Activated T-cell treated with anti-CD3 and anti-CD28 coated beads, Interleukin-2, amount 50 U/mL, for 24 hours (primary cell): ENCODE measurements at regions not wholly inside any gene's neighbourhood (a gene's known extent, or its start where the extent isn't known, plus 50 kb on each side); places are given as distances from the start of the nearest gene placed in this dataset.

Source experiments
- DNase-seq: peaks from one replicate; pipeline ENCODE4 v3.0.0-alpha.2; 2020
- H3K27ac Mint-ChIP-seq: 2 replicates; pipeline ENCODE4 v1.8.0; 2020; ENCODE audit warnings: mild to moderate bottlenecking, mixed read lengths
- H3K27me3 Mint-ChIP-seq: 2 replicates; pipeline ENCODE4 v1.8.0; 2020; ENCODE audit warnings: mixed read lengths
- H3K36me3 Mint-ChIP-seq: 2 replicates; pipeline ENCODE4 v1.8.0; 2020; ENCODE audit warnings: low read depth, mixed read lengths
- H3K4me1 Mint-ChIP-seq: 2 replicates; pipeline ENCODE4 v1.8.0; 2020; ENCODE audit warnings: low read depth, mixed read lengths
- H3K4me3 Mint-ChIP-seq: 2 replicates; pipeline ENCODE4 v1.8.0; 2020; ENCODE audit warnings: mild to moderate bottlenecking, moderate library complexity, mixed read lengths
- H3K9me3 Mint-ChIP-seq: 2 replicates; pipeline ENCODE4 v1.8.0; 2020; ENCODE audit warnings: mixed read lengths

DNA sequence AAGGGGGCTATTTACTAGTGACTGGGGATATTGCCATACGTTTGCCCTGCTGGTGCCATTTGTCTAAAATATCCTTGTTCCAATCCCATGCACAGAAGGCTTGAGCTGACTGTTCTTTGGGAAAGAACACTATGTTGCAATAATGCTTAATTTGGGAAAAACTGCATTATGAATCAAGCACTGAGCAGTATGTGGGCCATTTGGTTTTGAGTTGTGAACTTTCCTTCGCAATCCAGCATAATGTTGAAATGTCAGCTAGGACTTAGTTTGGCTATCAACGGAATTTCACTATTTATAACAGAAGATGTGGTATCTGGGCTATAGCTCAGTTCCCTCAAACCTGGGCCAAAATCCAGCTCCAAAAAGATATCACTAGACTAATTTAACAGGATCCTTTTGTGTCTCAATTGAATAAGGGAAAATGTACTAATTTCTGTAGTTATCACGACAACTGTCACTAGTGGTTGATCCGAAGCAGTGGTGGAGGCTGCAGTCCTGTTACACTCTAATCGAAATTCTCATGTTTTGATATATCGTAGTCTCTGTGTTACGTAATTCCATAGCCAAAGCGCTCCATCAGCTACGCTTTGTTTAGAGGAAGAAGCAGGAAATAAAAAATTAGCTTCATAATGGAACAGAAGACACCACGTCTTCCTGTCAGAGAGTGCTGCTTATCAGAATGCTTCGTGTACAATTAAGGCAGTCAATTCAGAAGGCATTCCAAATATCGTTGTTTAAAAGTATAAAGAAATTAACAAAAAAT lies 686.8 kb upstream of the SALL3 start:
- no peak overlapping the region for H3K4me3 Mint-ChIP-seq
- no peak for DNase-seq
- H3K27me3 Mint-ChIP-seq: peaks cover 6% of the 10 kb centered on the region
- no peaks in the 10 kb centered on the region for H3K36me3 Mint-ChIP-seq
- no peaks in the 10 kb centered on the region for H3K4me1 Mint-ChIP-seq
- no peak overlapping the region for H3K27ac Mint-ChIP-seq
- H3K9me3 Mint-ChIP-seq: peaks cover 3% of the 10 kb centered on the region

DNA sequence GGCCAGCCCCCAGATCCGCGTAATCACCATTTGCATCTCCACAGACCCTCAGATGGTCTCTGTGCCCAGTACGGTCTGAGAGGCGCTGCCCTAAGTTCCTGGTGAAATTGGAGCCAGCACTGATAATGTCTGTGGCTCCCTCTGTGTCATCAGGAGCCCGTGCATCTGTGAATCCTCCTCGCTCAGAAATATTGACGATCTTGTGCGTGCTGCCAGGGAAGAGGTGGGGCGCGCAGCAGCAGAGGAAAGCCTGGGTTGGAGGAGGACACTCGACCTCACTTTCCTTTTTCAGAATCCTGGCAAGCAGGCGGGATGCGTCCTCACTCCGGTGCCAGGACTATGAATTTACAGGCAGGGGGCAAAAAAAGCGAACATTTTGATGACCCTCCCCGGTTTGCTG lies 686.1 kb upstream of the SALL3 start:
- DNase-seq: no peak
- H3K36me3 Mint-ChIP-seq: no peaks in the 10 kb centered on the region
- peaks cover 6% of the 10 kb centered on the region for H3K27me3 Mint-ChIP-seq
- no peak overlapping the region for H3K4me3 Mint-ChIP-seq
- no peaks in the 10 kb centered on the region for H3K4me1 Mint-ChIP-seq
- H3K27ac Mint-ChIP-seq: no peak overlapping the region
- H3K9me3 Mint-ChIP-seq: peaks cover 3% of the 10 kb centered on the region

DNA sequence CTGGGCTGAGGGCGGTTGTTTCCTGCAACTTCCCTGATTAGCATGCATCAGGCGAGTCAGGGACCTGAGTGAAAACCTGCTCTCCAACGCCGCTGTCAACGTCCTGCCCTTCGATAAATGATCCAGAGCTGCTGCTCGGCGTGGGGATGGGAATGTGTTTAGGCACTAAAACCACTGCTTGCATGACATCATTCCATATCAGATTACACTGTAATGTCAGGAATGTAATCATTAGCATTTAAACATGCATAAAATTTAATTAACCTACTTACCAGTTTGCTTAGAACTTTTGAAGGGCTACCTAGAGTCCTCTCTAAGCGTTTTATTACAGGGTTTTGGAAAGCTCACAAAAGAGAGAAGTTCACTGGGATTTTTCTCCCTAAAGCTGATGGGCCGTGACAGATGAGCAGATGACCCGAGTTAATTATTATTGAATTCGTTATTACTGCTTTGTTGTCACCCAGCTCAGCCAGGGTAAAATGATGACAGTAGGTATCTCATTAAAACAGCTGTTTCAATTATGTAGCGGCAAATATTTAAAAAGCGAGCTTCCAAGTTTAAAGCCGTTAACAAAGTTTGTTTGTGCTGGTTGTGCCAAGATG lies 685.6 kb upstream of the SALL3 start:
- Mint-ChIP-seq H3K27ac (no peak overlapping the region), H3K4me1 (no peaks in the 10 kb centered on the region), H3K9me3 (peaks cover 3% of the 10 kb centered on the region), H3K36me3 (no peaks in the 10 kb centered on the region), H3K27me3 (peaks cover 6% of the 10 kb centered on the region), H3K4me3 (no peak overlapping the region)
- no peak for DNase-seq

- Mint-ChIP-seq H3K9me3 (peaks cover 2% of the 10 kb centered on the region), H3K27ac (no peak overlapping the region), H3K4me3 (no peak overlapping the region), H3K36me3 (no peaks in the 10 kb centered on the region), H3K27me3 (peaks cover 6% of the 10 kb centered on the region), H3K4me1 (no peaks in the 10 kb centered on the region)
- no peak for DNase-seq
Measured at GRCh38 chr18:78295262-78295661, 684.4 kb upstream of the SALL3 start.

- no peak for DNase-seq
- no peaks in the 10 kb centered on the region for H3K36me3 Mint-ChIP-seq
- H3K9me3 Mint-ChIP-seq: no peaks in the 10 kb centered on the region
- no peak overlapping the region for H3K4me3 Mint-ChIP-seq
- peaks cover 6% of the 10 kb centered on the region for H3K27me3 Mint-ChIP-seq
- H3K4me1 Mint-ChIP-seq: no peaks in the 10 kb centered on the region
- H3K27ac Mint-ChIP-seq: no peak overlapping the region
Measured at GRCh38 chr18:78296166-78296565, 683.5 kb upstream of the SALL3 start.

- H3K4me3 Mint-ChIP-seq: no peak overlapping the region
- no peaks in the 10 kb centered on the region for H3K36me3 Mint-ChIP-seq
- DNase-seq: no peak
- H3K4me1 Mint-ChIP-seq: no peaks in the 10 kb centered on the region
- H3K27ac Mint-ChIP-seq: no peak overlapping the region
- H3K27me3 Mint-ChIP-seq: peaks cover 4% of the 10 kb centered on the region
- H3K9me3 Mint-ChIP-seq: no peaks in the 10 kb centered on the region
Measured at GRCh38 chr18:78297048-78297447, 682.6 kb upstream of the SALL3 start.

- no peak overlapping the region for H3K4me3 Mint-ChIP-seq
- H3K9me3 Mint-ChIP-seq: no peaks in the 10 kb centered on the region
- no peaks in the 10 kb centered on the region for H3K4me1 Mint-ChIP-seq
Measured at GRCh38 chr18:78303519-78304191, 676.0 kb upstream of the SALL3 start.

DNA sequence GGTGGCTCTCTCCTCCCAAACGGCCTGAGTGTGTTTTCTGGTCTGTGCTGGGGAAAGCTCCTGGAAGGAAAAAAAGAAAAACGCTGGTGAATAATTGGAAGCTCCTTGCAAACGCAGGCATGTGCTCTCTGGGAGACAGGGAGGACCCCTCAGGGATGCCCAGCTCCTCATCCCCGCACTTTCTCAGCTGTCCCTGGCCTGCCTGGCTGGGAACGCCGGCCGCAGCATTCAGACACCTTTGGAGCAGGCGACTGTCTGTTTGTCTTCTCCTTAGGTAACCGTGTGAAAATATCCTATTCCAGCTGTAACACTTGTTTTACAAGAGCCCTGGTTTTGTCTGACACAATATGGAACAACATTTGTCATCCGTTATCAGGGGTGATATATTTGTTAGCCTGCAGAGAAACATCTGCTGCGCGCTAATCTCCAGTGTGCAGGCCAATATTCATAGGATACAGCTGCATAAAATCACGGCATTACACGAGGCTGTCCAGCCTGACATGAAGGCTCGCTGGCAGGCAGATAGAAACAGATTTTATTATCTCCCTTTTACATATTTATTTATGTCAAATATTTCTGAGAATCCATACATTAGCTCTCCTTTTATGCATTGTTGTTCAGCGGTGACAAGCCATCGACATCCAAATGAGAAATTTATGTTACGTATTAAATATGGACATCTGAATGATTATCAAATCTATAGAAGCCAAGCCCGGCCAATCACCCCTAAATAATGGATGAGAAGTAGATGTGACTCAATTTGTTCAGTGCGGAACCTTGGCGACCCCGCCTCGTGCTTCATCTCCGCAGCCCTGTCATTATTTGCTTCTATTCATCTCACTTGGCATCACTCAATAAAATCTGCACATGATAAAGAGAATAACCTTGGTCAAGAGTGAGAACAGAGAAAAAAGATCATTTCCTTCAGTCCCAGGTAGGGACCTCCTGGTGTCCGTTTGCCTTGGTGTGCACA lies 675.1 kb upstream of the SALL3 start:
- no peak for DNase-seq
- Mint-ChIP-seq H3K4me1 (no peaks in the 10 kb centered on the region), H3K27me3 (peaks cover 5% of the 10 kb centered on the region), H3K36me3 (no peaks in the 10 kb centered on the region), H3K4me3 (no peak overlapping the region), H3K27ac (no peak overlapping the region), H3K9me3 (no peaks in the 10 kb centered on the region)

More at GRCh38 chr18:78303519-78304191, 676.0 kb upstream of the SALL3 start:
- no peak overlapping the region for H3K27ac Mint-ChIP-seq
- H3K27me3 Mint-ChIP-seq: peaks cover 2% of the 10 kb centered on the region
- no peaks in the 10 kb centered on the region for H3K36me3 Mint-ChIP-seq
- no peak for DNase-seq

DNA sequence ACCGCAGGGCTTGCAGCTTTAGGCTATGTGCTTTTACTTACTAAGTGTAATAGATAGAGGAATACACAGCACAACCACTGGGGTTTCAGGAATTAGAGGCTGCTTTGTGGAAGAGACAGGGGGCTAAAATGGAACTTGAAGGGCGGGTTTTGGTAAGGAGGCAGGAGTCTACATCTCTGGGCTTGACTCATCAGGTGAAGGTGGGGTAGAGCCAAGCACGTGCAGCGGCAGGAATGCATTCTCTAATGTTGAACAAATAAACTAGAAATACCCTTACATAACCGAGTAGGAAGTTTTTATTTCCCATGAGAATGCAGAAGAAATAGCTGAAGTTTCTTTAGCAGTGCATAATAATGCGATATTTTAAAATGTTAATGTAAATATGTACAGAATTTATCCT lies 673.8 kb upstream of the SALL3 start:
- Mint-ChIP-seq H3K36me3 (no peaks in the 10 kb centered on the region), H3K4me1 (no peaks in the 10 kb centered on the region), H3K27ac (no peak overlapping the region), H3K27me3 (peaks cover 5% of the 10 kb centered on the region), H3K9me3 (no peaks in the 10 kb centered on the region), H3K4me3 (no peak overlapping the region)
- DNase-seq: no peak

GRCh38 chr18:78309307-78309706 lies 670.3 kb upstream of the SALL3 start:
- Mint-ChIP-seq H3K4me1 (no peaks in the 10 kb centered on the region), H3K27ac (no peak overlapping the region), H3K27me3 (peaks cover 5% of the 10 kb centered on the region), H3K4me3 (no peak overlapping the region), H3K36me3 (no peaks in the 10 kb centered on the region), H3K9me3 (peaks cover 2% of the 10 kb centered on the region)
- no peak for DNase-seq

DNA sequence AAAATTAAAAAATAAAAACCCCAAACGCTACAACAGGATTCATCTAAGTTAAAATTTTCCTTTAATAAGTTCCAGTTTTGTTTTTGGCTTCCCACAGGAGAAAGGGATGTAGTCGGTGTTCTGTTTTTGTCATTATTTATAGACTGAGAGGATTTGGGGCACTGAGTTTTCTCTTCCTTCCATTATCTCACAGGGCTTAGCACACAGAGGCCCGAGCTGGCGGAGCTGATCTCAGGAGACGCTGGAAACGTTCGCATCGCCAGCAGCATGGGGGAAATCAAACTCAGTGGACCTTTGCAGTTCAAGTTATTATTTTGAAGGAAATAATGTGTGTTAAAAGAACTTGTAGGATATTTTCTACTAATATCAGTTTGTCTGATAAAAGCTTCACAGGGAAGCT lies 669.7 kb upstream of the SALL3 start:
- no peak for DNase-seq
- H3K4me1 Mint-ChIP-seq: no peaks in the 10 kb centered on the region
- peaks cover 2% of the 10 kb centered on the region for H3K9me3 Mint-ChIP-seq
- H3K36me3 Mint-ChIP-seq: no peaks in the 10 kb centered on the region
- H3K27ac Mint-ChIP-seq: no peak overlapping the region
- H3K27me3 Mint-ChIP-seq: peaks cover 5% of the 10 kb centered on the region
- no peak overlapping the region for H3K4me3 Mint-ChIP-seq

DNA sequence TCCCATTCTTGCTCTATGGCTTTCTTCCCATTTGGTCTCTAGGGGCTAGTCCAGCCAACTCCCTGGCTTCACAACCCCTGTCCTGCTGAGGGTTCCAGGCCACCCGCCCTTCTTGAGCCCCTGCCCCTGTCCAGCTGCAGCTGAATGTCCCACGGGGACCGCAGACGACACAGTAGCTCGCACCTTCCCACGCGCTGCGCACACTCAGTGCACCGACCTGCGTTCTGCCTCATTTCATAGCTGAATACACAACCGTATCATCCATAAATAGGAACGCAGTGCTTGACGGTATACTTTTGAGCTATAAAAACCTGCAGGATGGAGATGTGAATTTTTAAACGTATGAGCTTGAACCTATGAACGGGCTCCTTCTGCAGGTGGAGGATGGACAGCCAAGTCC lies 660.4 kb upstream of the SALL3 start:
- Mint-ChIP-seq H3K4me3 (no peak overlapping the region), H3K27ac (no peak overlapping the region), H3K27me3 (peaks cover 2% of the 10 kb centered on the region), H3K36me3 (no peaks in the 10 kb centered on the region), H3K9me3 (no peaks in the 10 kb centered on the region), H3K4me1 (no peaks in the 10 kb centered on the region)
- no peak for DNase-seq

DNA sequence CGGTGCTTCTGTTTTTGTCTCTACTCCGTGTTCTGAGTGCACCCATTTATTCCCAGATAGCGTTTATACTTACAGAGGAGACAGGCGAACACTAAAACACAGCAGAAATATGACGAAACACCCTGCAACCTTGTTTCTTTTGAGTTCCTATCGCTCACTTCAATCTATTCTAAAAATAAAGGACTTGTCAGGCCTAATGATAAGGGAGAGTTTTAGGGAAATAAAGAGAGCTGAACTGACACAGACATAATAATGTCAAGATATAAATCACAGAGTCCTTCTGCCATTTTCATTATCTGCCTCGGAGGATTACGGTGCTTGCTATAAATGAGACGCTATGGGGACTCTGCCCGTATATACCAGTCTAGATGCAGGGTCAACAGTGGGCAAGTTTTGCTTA lies 659.7 kb upstream of the SALL3 start:
- no peak overlapping the region for H3K4me3 Mint-ChIP-seq
- no peak overlapping the region for H3K27ac Mint-ChIP-seq

DNA sequence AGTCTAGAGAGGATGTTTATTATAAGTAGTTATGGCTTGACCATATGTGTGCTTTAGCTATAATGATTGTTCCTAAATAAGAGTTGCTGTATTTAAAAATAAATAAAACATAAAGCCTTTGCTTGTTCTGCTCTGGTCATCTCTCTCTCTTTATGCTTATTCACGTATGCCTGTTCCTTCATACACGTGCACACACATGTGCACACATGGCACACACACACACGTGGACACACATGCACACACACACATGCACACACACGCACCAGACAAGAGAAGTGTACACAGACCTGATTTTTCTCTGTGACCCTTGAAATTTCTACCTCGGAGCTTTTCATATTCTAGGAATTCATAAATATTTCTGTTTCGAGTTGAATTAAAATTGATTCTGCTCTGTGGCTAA lies 658.2 kb upstream of the SALL3 start:
- H3K27ac Mint-ChIP-seq: no peak overlapping the region
- H3K36me3 Mint-ChIP-seq: no peaks in the 10 kb centered on the region
- no peaks in the 10 kb centered on the region for H3K4me1 Mint-ChIP-seq
- H3K9me3 Mint-ChIP-seq: no peaks in the 10 kb centered on the region
- H3K27me3 Mint-ChIP-seq: peaks cover 2% of the 10 kb centered on the region
- no peak for DNase-seq
- no peak overlapping the region for H3K4me3 Mint-ChIP-seq

More for the DNA sequence above, 659.7 kb upstream of the SALL3 start:
- Mint-ChIP-seq H3K36me3 (no peaks in the 10 kb centered on the region), H3K27me3 (peaks cover 2% of the 10 kb centered on the region), H3K4me1 (no peaks in the 10 kb centered on the region), H3K9me3 (no peaks in the 10 kb centered on the region)
- DNase-seq: no peak
